OCI-LY7 (cell line): ENCODE measurements at regions not wholly inside any gene's neighbourhood (a gene's known extent, or its start where the extent isn't known, plus 50 kb on each side); places are given as distances from the start of the nearest gene placed in this dataset.

ENCODE experiments used
- CTCF ChIP-seq: fragments of 200-600 bp; sonication (generic); conservative IDR thresholded peaks from 2 replicates; pipeline ENCODE4 v1.5.1; 2014; ENCODE audit warnings: mild to moderate bottlenecking, antibody characterized with exemption, low read length, moderate library complexity, mixed read lengths
- EZH2phosphoT487 ChIP-seq: fragments of 200-600 bp; sonication (generic); IDR thresholded peaks from 2 replicates; pipeline ENCODE4 v1.6.1; 2018; ENCODE audit warnings: low read depth, borderline replicate concordance, mild to moderate bottlenecking, mixed run types, antibody characterized with exemption, low read length, moderate library complexity, mixed read lengths

- TF ChIP-seq CTCF (no peak), EZH2phosphoT487 (no peak)
These were observed 198.5 kb upstream of the ZEB2 start for GRCh38 chr2:144718376-144718775.
